Left hindlimb (tissue), 1 donor: ENCODE measurements at regions not wholly inside any gene's neighbourhood (a gene's known extent, or its start where the extent isn't known, plus 50 kb on each side); places are given as distances from the start of the nearest gene placed in this dataset.
"Not testable (repeated sequence)": the region's sequence is repeated elsewhere in the genome, so short reads cannot be mapped to it uniquely, and the experiment has no call there.

Source experiments
- DNase-seq: peaks from one replicate; pipeline ENCODE4 v3.0.0-alpha.2; 2018

DNA sequence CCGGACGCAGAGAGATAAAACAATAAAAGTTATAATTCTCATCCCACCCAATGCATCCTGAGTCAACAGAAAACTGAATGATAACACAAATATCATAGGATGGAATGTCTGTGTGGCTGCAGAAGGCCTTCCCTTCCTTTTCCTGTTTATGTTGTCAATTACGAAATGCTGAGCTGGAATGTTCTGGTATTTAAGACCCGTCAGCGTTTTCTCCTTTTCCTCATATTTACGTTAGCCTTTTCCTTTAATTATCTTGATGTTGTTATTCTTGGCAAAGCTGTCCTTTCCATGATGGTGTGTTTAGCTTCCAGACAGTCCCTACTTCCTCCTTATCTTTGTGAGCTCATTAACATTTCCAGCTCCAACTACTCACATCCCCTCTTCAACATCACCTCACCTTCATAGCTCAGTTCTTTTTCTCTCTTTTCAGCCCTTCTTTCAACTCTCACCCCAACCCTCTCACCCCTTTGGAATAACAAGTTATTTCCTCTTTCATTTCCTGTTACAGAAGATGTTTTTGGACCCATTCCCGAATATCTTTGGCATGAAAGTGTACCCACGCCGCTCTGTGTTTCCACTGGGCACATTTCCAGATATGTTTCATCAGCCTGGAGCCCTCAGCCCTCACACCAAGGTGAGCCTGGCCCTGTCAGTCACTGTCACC lies 221.6 kb downstream of the NR2F1-AS1 start:
- DNase-seq = peak; percentile 35

DNA sequence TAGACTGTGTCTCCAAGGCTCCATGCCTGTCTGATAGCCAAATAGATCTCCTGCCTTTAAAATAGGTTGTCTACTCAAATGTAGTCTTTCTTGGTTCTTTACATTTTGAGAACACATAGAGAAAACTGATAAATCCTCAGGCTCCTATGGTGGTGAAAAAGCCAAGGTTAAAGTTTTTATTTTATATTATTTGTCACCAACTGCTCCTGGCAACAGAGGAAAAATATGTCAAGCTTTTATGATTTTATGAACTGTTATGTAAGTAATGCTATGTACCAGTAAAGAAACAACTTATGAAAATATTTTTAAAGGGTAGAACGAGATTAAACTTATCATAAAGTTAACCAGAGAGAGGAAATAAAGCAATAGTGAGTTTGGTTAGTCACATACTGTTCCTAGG lies 222.8 kb downstream of the NR2F1-AS1 start:
- no peak for DNase-seq

DNA sequence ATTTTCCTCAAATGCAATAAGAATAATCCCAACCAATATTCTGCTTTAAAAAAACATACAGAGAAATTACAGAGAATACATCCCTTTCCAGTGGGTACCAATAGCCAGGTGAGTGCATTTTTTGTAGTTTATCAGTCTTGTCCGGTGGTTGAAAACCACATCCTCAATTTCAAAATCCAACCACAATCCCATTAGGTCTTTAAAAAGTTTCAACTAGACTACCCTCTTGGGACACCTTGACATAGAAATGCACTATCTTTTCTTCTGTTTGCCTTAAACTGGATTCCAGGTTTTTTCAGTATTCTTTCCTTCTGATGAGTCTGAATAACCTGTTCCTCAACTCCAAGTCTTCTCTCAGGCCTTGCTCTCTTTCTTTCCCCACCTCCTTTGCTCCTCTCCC lies 223.3 kb downstream of the NR2F1-AS1 start:
- DNase-seq = no peak

DNA sequence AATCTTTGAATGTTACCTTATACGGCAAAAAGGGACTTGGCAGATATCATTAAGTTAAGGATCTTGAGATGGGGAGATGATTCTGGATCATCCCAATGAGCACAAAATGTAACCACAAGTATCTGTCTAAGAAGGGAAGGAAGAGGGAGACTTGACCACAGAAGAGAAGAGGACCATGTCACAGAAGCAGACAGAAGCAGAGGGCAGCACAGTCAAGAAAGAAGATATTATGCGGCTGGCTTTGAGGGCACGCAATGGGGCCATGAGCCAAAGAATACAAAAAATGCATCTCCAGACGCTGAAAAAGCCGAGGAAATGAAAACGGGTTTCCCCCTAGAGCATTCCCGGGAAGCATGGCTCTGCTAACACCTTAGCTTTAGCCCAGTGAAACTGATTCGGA lies 225.3 kb downstream of the NR2F1-AS1 start:
- no peak for DNase-seq

DNA sequence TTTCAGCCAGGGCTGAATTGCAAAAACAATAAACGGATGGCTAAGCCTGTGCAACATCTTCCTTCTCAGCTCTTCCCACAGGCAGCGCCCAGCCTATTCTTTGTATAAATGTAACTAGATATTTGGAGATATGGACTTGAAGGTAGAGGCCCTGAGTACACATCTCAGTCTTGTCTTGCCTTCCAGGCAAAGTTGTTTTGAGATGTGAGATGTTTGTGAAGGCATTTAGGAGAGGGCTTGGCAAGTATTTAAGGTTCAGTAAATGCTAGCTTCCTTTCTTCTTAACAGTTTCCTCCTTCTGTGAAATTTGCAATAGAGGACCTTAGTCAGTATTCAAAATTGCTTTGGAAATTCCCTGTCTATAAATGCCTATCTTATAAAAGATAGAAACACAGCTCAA lies 228.8 kb downstream of the NR2F1-AS1 start:
- no peak for DNase-seq

DNA sequence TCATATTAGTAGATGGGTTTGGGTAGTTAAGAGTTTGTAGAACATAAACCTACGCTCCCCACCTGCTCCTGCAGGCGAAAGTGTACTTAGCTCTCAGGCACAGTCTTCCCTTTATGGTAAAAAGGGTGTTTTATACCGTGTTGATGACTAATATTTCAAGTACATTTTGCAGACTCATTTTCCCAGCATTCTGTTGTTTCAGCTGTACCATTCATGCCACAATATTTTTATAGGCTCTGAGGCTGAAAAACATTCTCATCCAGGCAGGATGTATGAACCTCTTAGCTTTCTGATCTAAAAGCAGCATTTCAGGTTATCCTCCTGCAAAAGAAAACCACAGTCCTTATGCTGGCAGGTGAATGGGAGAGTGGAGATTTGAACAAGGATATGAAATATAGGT lies 231.4 kb downstream of the NR2F1-AS1 start:
- no peak for DNase-seq

DNA sequence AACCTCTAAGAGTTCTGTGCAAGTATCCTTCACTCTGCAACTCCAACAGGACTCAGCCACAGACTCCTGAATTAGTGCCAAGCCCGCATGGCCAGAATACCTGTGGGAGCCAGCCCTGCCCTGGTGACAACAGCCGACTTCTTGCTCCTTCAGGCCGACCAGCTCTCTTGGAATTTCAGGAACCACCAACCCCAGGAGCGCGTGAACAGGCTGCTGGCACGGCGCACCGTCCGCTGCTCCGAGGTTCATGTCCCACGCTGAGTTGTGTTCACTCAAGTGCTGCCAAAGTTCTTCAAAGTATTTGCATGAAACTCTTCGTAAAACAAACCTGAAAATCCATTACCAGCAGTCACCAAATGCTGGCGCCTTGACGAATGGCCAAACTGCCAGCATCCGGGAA lies 232.8 kb downstream of the NR2F1-AS1 start:
- DNase-seq = peak; percentile 27

DNA sequence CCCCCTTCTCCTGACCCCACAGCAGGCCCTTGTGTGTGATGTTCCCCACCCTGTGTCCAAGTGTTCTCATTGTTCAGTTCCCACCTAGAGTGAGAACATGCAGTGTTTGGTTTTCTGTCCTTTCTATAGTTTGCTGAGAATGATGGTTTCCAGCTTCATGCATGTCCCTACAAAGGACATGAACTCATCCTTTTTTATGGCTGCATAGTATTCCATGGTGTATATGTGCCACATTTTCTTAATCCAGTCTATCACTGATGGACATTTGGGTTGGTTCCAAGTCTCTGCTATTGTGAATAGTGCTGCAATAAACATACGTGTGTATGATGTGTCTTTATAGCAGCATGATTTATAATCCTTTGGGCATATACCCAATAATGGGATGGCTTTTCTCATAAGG lies 234.2 kb downstream of the NR2F1-AS1 start:
- not testable (repeated sequence) for DNase-seq

DNA sequence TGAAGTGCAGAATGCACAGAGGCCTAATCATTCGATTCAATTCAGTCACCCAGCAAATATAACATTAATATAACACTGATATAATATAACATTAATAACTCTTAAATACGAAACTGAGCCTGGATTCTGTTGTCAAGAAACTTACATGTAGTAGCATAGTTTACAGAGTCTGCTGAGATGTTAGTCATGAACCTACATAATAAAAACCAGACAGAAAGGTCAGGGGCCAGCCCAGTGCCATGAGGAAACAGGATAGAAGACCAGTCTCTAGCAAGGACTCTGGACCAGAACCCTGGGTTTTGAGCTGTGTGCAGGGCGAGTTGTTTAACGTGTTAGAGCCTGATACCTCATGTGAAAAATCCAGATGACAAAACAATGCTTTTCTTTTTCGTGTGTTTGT lies 234.7 kb downstream of the NR2F1-AS1 start:
- DNase-seq = no peak

DNA sequence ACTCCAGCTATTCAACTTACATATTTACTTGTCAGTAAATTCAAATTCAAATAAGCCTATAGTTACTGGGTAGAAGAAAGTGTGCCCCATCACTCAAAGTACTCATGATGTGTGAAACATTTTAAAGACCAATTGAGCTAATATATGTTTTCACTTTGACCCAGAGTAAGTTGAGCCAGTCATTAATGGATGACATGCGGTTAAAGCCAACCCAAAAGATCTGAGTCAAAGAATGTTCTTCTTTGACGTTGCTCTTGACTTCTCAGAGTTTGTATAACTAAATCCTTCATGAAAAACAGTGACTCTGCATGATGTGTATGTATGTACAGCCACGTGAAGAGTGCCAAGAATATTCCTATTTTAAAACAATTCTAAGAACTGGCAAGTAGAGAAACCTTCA lies 237.4 kb downstream of the NR2F1-AS1 start:
- no peak for DNase-seq

DNA sequence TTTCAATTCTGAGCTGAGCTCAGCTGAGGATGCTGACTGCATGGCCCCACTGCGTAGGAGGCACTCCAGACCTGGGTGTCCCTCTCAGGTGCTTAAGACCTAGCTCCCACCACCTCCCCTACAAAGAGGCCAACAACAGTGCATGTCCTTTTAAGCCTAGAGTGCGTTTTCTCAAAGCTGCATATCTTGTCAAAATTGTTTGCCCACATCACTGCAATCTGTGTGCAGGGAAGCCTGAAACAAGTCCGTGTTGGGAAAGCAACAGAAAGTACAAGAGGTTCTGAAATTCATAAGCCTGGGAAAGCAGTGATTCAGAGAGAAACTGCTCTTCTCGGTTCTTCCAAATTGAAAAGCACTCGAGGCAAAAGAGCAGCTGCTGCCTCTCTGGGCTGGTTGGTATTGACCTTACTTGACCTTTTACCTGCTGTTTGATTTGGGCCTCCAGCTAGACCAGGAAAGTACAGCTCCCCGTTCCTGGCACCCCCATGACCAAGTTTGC lies 238.4 kb downstream of the NR2F1-AS1 start:
- no peak for DNase-seq

DNA sequence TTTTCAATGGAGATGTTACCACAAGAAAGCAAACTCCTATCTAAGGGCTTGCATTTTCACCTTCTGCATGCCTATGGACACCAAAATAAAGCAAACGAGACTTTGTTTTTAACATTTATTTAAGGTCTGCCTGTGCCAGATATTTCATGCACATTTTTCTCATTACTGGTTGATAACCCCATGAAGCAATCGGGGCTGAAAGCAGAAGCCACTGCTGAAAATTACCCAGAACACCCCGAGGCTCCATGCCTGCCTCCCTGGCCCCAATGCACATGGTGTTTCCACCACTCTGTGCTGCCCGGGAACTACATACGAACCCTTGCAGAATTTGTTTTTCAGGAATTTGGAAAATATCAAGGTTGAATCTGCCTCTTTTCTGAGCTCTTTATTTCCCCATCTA lies 240.1 kb downstream of the NR2F1-AS1 start:
- no peak for DNase-seq

DNA sequence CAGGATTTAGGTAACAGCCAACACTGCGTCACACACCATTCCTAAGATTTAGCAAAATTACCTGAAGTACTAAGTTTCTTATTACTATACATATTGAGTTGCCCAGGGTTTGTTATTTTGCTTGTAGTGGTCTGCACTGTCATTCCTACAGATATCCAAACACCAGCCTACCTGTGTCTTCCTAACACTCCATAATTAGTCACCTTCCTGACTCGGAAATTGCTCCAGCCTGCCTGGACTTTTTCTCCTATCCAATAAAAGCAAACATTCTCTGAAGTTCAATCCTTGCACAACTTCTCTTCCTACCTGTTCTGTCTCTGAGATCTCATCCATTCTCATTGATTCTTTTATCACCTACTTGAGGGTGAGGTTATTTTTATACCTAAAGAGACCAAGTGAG lies 243.9 kb downstream of the NR2F1-AS1 start:
- DNase-seq = no peak

DNA sequence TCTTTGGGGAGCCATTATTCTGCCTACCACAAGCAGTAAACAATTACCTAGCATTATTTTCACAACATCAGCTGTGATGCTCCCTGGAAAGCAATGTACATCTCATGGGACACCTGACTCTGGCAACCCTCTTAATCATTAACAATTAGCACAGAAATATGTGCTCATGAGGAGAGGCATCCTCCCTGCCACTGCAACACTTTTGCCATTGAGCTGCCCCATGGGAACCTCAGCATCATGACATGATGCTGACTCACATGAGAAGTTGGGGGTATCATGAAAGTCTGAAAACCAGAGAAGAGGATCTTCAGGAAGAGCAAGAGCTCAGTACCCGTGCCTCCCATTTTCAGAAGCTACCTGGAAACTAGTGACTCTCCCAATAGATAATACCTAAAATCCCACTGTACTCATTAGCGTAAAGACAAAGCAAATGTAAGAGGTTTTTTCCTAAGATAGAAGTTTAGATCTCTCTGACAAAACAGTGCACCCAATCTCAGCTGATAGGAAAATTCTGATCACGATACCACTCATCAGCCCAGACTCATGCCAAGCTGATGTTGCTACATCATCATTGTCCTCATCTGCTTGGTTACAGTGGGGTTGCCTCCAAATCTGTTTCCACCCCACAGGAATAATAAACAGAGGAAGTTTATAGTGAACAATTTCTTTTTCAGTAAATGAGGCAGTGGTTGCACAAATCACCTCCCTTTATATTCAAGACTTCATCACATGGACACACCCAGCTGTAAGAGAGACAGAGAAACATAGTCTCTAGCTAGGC lies 244.5 kb downstream of the NR2F1-AS1 start:
- DNase-seq = no peak

DNA sequence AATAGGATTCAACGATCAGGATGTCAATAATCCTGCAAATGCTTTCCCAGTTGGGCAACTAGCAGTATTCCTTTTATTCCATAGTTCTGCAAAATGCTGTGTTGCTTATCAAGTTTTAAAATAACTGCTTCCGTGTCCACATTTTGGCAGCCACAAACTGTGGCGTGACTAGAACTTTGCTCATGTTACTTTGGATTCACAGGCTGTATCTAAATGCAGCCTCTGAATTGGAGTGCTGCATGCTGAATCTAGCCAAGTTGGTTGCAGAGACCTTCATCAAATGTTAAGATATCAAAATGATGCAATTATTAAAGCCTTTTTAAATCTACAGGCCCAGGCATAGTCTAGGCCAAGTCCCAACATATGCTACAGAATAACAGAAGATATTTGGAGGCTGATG lies 249.2 kb downstream of the NR2F1-AS1 start:
- DNase-seq = no peak

DNA sequence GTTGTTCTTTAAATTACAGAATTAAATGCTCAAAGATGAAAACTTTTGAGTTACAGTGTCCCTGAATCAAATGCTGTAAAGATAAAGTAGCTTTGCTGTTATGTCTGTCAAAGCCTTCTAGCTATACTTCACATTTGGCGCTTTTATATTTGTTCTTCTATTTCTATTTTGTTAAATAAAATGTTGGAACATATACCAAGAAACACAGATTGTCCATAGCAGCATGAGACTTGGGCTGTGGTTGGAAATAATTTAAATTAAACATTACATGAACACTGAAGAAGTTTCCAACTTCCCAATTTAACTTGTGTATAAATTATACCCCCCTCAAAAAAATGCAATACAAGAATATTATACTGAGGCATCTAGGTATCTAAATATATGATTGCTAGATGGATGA lies 249.8 kb downstream of the NR2F1-AS1 start:
- DNase-seq = no peak

DNA sequence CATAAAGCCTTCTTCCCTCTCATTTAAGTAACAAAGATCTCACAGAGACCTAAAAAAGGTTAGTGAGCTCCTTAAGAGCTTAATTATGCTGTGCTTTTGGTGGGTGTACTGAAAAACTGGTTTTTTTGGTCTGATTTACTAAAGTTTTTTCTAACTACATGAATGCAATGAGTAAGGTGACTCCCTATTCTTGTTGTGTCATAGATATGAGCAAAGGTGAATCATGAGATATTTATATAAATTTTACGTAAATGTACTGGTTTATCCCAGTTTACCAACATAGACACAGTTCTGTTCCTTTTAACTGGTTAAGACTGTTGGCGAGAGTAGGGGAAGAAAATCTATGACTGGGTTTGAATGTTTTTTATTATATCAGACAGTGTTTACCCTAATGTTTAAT lies 250.5 kb downstream of the NR2F1-AS1 start:
- DNase-seq = no peak

DNA sequence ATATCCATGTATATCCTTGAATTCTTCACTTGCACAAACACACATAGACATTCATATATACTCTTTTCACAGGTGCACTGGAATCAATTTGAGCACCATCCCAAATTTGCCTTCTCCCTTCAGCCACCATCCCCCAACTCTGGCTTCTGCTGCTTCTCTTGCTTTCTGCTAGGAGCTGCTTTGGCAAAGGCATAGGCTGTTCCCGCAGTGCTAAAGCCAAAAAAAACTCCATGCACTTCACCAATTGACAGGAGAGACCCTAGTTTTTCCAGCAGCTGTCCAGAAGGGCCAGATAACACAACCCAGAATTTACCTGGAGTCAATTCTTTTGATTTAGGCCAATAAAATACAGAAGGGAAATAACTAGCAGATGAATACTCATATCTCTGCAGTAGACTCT lies 251.3 kb downstream of the NR2F1-AS1 start:
- DNase-seq = no peak

DNA sequence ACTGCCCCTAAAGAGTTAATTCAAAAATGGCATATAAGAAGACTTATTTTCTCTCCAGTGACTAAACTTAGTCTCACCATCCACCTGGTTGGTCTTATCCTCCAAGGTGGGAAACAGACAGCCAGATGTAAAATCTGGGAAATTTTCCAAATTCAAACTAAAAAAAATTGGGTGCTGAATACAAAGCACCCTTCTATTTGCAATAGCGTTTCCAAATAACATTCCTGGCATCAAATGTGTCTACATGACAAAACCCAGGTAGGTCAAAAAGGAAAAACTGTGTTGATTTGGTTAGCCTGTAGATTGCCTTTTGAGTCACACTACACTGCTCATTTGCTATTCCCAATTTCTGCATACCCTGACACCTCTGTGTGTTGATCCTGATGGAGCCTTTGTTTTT lies 252.2 kb downstream of the NR2F1-AS1 start:
- no peak for DNase-seq

DNA sequence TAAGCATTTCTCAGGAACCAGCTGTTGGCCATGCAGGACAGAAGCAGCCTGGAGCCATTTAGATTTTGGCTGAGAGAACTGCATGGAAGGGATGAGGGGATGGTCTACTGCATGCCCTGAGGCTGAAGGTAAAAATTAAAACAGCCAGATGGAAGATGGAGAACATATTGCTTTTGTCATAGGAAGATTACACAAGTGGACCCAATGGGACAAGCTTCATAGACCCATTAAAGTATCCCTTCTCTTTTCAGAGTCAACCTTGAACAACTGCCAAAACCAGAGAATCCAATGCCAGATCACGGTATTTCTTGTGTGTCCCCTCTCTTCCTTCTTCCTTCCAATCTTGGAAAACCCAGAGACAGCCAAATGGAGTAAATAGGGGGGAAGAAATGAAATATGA lies 253.4 kb downstream of the NR2F1-AS1 start:
- no peak for DNase-seq

DNA sequence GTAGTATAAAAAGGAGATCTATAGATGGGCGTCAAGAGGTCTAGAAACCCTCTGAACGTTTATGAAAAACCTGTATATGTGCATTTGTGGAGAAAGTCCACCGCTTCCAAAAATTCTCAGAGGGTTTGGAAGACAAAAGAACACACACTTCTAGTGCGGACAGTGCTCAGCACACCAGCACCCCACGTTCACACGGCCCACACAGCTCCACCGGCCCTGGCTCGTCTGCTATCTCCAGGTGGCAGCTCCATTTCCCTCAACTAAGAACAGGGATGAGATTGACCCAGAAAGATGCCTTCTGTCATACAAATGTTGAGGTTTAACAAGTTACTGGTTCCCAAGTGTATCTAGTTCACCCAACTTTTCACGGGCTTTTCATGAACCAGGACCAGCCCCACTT lies 255.1 kb downstream of the NR2F1-AS1 start:
- no peak for DNase-seq

DNA sequence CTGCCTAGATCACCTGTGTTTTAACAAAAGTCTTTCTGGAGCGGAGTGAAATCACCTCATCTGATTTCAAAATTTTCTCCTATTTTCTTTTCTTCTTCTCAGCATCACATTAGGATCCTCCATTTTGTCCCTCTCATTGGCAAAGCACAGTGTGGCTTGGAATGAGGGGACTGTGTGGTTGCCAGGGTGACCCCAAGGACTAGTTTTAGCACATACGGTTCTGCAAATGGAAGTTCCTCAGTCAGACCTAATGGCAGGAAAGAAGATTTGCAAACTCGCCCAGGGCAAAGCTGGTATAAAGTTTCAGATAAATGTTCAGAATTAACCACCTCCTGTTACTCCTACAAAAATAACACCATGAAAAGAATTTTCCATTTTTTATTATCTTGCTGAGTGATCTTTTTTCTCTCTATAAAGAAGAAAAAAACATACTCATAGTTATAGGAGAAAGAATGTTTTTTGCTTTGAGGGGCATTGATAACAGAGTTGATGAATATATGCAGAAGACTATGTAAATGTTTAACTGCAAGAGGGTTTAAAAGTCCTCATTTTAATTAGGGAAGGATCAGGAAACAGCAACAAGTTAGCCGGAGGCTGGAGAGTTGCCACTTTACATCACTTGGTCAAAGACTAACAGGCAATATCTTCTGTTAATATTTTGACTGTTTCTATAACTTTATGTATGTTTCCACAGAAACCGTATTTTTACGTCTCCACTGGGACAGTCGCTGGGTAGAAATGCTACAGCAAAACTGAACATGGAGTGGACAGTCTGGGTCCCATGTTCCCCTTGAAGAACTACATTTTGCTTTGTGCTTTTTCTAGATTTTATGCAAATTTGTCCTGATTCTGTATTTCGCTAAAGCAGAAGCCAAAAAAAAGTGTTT lies 257.8 kb downstream of the NR2F1-AS1 start:
- peak; percentile 38 for DNase-seq

DNA sequence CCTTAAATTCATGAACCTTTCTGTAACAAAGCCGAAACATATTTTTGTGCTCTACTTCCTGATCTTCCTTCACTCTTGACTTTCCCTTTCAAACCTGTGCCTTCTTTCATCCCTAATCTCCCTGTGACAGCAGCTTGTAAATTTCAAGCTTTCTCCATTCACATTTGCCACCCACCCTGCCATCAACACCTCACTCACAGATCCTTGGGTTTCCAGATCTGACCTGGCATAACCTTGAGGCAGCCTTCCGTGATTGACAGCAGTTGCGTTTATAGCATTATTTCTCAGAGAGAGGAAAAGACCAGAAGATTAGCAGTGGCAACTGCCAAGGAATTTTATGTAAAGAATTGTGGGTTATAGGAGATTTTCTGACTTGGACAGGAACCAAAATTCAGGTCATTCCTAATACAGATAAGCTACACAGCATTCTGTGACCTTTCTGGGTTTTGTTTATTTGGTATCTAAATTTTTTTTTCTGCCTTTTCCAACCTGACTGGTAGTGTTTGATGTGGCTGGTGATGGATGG lies 260.0 kb downstream of the NR2F1-AS1 start:
- no peak for DNase-seq
